GM13977 (cell line): ENCODE measurements at regions not wholly inside any gene's neighbourhood (a gene's known extent, or its start where the extent isn't known, plus 50 kb on each side); places are given as distances from the start of the nearest gene placed in this dataset.

Source experiments
- DNase-seq: peaks from one replicate; pipeline ENCODE4 v3.0.0; 2012; ENCODE audit warnings: low spot score
- CTCF ChIP-seq: IDR thresholded peaks from 2 replicates; pipeline ENCODE4 v1.5.1; 2012; ENCODE audit warnings: mild to moderate bottlenecking, control low read depth; ENCODE audit not compliant: insufficient read depth; ENCODE audit errors: extremely low read depth, missing control alignments
- in situ Hi-C: fragments of 300-500 bp; cut with MboI; formaldehyde crosslinking; loops from one replicate; pipeline ENCODE4 v1.12.0; 2022; ENCODE audit warnings: low sequenced_read_pairs, low pct_unique_long_range_greater_than_20kb, mixed read lengths, inconsistent platforms; ENCODE audit not compliant: unreplicated experiment

GRCh38 chr6:9116026-9116425 is 680.7 kb upstream of the SLC35B3 start:
- no peak for DNase-seq
- in situ Hi-C loops, result no loop called here
- TF ChIP-seq CTCF, result no peak

- DNase-seq, result no peak
- in situ Hi-C loops, result no loop called here
- TF ChIP-seq CTCF, result no peak
These were observed 677.2 kb upstream of the SLC35B3 start for GRCh38 chr6:9112544-9112943.

- no peak for TF ChIP-seq CTCF
- no peak for DNase-seq
- in situ Hi-C loops, result no loop called here
These were observed 668.7 kb upstream of the SLC35B3 start for GRCh38 chr6:9103876-9104521.

- no peak for TF ChIP-seq CTCF
- in situ Hi-C loops, result no loop called here
- no peak for DNase-seq
These were observed 666.6 kb upstream of the SLC35B3 start for GRCh38 chr6:9101920-9102319.

- no peak for DNase-seq
- in situ Hi-C loops, result no loop called here
- TF ChIP-seq CTCF, result no peak
These were observed 665.7 kb upstream of the SLC35B3 start for GRCh38 chr6:9100869-9101580.

GRCh38 chr6:9095729-9096128 is 660.4 kb upstream of the SLC35B3 start:
- no peak for DNase-seq
- in situ Hi-C loops, result no loop called here
- TF ChIP-seq CTCF, result no peak

- in situ Hi-C loops, result no loop called here
- TF ChIP-seq CTCF, result no peak
- no peak for DNase-seq
These were observed 659.8 kb upstream of the SLC35B3 start for GRCh38 chr6:9095137-9095536.
